Nephron progenitor cell (in vitro differentiated cells): ENCODE measurements at regions not wholly inside any gene's neighbourhood (a gene's known extent, or its start where the extent isn't known, plus 50 kb on each side); places are given as distances from the start of the nearest gene placed in this dataset.
A peak's percentile ranks its signal among the peaks of the same experiment; 100 is the strongest.

Experiments used
- DNase-seq: peaks from one replicate; pipeline ENCODE4 v3.0.0; 2021
- H3K27ac Mint-ChIP-seq: 2 replicates; pipeline ENCODE4 v1.8.0; 2021; ENCODE audit warnings: mild to moderate bottlenecking, moderate library complexity, mixed read lengths
- H3K27me3 Mint-ChIP-seq: 2 replicates; pipeline ENCODE4 v1.8.0; 2021; ENCODE audit warnings: mild to moderate bottlenecking, low read depth, mixed read lengths; ENCODE audit not compliant: poor library complexity
- H3K36me3 Mint-ChIP-seq: 2 replicates; pipeline ENCODE4 v1.8.0; 2021; ENCODE audit warnings: low read depth, mixed read lengths
- H3K4me1 Mint-ChIP-seq: 2 replicates; pipeline ENCODE4 v1.8.0; 2021; ENCODE audit warnings: mixed read lengths
- H3K4me3 Mint-ChIP-seq: 2 replicates; pipeline ENCODE4 v1.8.0; 2021; ENCODE audit warnings: mild to moderate bottlenecking, moderate library complexity, mixed read lengths
- H3K9me3 Mint-ChIP-seq: 2 replicates; pipeline ENCODE4 v1.8.0; 2021; ENCODE audit warnings: mild to moderate bottlenecking, moderate library complexity, mixed read lengths
- TF ChIP-seq, protein P1 (sequence below): fragments of 200-600 bp; sonication (generic); IDR thresholded peaks from 2 replicates; pipeline ENCODE4 v1.5.0; 2021; ENCODE audit warnings: antibody characterized with exemption

DNA sequence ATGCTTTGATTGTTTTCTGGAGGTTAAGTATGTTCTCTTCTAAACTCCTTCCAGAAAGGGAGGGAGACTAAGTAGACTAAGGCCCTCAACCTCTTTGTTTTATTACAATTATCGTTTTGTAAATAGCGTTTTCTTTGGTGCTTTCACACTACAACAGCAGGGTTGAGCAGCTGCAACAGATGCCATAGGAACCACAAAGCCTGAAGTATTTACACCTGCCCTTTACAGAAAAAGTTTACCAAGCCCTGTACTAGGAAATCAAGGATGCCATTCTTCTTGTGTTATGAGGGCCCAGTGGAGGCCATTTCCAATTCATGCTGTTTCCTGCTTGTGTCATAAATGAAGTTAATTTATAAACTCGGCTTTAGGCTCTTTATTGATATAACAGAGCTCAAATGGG lies 914.8 kb downstream of the DCDC2C start:
- H3K27ac Mint-ChIP-seq: no peak overlapping the region
- no peaks in the 10 kb centered on the region for H3K36me3 Mint-ChIP-seq
- TF ChIP-seq, protein P1, sequence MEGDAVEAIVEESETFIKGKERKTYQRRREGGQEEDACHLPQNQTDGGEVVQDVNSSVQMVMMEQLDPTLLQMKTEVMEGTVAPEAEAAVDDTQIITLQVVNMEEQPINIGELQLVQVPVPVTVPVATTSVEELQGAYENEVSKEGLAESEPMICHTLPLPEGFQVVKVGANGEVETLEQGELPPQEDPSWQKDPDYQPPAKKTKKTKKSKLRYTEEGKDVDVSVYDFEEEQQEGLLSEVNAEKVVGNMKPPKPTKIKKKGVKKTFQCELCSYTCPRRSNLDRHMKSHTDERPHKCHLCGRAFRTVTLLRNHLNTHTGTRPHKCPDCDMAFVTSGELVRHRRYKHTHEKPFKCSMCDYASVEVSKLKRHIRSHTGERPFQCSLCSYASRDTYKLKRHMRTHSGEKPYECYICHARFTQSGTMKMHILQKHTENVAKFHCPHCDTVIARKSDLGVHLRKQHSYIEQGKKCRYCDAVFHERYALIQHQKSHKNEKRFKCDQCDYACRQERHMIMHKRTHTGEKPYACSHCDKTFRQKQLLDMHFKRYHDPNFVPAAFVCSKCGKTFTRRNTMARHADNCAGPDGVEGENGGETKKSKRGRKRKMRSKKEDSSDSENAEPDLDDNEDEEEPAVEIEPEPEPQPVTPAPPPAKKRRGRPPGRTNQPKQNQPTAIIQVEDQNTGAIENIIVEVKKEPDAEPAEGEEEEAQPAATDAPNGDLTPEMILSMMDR: no peak
- no peaks in the 10 kb centered on the region for H3K4me1 Mint-ChIP-seq
- H3K4me3 Mint-ChIP-seq: no peak overlapping the region
- no peaks in the 10 kb centered on the region for H3K27me3 Mint-ChIP-seq
- DNase-seq: no peak
- no peaks in the 10 kb centered on the region for H3K9me3 Mint-ChIP-seq

DNA sequence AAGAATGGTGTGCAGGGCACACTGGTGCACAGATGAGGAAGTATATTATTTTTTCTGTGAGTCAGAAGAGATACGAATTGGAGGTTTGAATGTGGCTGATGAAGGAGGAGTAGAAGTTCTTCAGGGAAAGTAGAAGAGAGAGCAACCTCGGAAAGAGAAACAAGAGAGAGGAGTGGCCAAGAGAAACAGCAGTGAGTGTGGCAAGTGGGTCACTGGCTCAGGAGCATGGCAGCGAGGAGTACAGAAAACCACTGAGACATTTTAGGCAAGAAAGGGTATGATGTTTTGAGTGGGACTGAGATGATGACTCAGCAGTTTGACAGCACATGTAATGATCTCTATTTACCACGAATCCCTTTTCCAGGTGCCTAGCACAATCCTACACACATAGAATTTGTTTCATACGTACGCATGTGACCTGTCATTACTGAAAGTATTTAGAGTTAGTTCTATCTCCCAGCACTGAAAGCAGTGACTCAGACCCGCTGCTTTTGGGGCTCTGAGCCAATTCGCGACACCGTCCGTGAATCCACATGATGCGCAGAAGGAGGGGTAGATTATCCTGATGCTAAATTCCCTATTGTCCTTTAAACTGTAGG lies 915.4 kb downstream of the DCDC2C start:
- Mint-ChIP-seq H3K27me3 (no peaks in the 10 kb centered on the region), H3K36me3 (no peaks in the 10 kb centered on the region), H3K4me3 (no peak overlapping the region), H3K27ac (no peak overlapping the region), H3K9me3 (no peaks in the 10 kb centered on the region), H3K4me1 (no peaks in the 10 kb centered on the region)
- DNase-seq: no peak
- TF ChIP-seq, protein P1: no peak

DNA sequence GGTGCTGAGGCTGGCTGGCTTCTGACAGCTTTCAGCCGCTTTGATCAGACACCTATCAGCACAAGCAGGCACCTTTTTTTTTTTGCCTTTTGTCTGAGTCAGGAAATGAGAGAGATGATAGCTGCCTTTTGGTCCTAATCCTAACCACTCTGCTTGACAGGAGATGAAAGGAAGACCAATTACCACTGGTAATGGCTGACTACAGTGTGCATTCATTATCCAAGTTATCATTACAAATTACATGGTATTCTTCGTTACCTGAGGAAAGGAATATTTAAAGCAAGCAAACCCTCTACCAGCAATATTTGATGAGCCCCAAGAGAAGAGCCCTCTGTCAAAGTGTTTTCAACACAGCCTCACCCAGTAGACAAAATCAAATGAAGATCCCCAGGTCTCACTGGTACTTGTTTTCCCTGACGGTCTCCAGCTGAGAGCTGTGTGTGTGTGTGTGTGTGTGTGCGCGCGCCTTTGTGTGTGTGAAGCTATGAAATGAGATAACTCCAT lies 925.7 kb downstream of the DCDC2C start:
- Mint-ChIP-seq H3K36me3 (peaks cover 4% of the 10 kb centered on the region), H3K9me3 (peaks cover 3% of the 10 kb centered on the region), H3K27me3 (peaks cover 4% of the 10 kb centered on the region), H3K4me1 (peaks cover 17% of the 10 kb centered on the region), H3K27ac (no peak overlapping the region), H3K4me3 (no peak overlapping the region)
- TF ChIP-seq, protein P1: no peak
- no peak for DNase-seq

DNA sequence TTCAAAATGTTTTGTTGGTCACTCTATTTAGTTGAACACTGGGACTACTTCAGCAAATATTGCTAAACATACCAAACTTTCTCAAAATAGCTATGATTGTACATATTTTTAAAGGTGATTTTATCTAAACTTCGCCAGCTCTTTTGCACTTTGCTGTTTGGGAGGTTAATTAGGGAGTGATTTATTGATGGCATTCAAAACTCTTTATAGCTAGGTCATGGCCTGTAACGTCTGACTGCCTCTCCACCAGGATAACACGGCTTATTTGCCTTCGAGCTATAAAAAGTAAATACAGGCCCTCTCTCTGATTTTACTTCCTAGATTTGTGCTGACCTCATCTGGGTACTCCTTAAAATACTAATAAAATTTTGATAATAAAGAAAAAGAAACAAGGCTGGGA lies 931.9 kb downstream of the DCDC2C start:
- Mint-ChIP-seq H3K4me1 (peaks cover 25% of the 10 kb centered on the region), H3K27ac (no peak overlapping the region), H3K27me3 (no peaks in the 10 kb centered on the region), H3K9me3 (peaks cover 3% of the 10 kb centered on the region), H3K36me3 (peaks cover 4% of the 10 kb centered on the region), H3K4me3 (peak overlapping the region; percentile 9)
- no peak for DNase-seq
- TF ChIP-seq, protein P1: no peak

DNA sequence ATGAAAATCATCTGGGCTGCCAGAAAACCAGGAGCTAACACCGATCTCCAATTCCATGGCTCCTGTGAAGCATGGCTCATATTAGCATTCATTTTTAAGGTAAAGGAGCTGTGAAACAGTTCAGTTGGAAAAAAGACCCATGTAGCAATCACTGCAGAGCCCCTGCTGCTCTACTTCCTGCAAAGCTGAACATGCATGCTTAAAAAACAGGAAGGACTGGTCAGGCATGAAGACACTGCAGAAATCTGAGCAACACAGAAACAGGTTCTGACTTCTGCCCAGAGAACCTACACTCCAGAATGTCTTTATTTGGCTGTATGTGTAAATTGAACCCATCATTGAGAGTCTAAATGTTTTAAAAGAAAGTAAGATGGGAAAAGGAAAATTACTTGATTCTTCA lies 950.6 kb downstream of the DCDC2C start:
- peaks cover 28% of the 10 kb centered on the region for H3K4me1 Mint-ChIP-seq
- peak overlapping the region; percentile 53 for H3K27ac Mint-ChIP-seq
- H3K36me3 Mint-ChIP-seq: no peaks in the 10 kb centered on the region
- peaks cover 3% of the 10 kb centered on the region for H3K9me3 Mint-ChIP-seq
- DNase-seq: no peak
- TF ChIP-seq, protein P1: no peak
- H3K27me3 Mint-ChIP-seq: peaks cover 3% of the 10 kb centered on the region
- H3K4me3 Mint-ChIP-seq: no peak overlapping the region

DNA sequence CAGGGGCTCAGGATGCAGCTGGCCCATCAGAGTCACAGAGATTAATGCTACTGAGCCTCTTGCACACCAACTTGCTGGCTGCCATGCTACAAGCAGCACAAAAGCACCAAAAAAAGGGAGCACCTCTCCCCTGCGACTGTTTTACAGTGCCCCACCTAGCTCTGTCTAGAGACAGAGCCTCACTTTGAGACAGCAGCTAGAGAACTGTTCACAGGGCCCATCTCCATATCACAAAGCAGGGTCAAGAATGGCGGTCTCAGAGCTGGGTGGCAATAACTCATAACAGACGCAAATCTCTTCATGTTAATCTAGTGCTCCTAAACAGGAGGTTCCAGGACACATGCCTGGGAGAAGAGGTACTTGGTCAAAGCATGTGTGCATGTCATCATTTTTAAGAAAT lies 953.0 kb downstream of the DCDC2C start:
- peaks cover 3% of the 10 kb centered on the region for H3K27me3 Mint-ChIP-seq
- H3K27ac Mint-ChIP-seq: no peak overlapping the region
- no peak for DNase-seq
- TF ChIP-seq, protein P1: no peak
- no peaks in the 10 kb centered on the region for H3K36me3 Mint-ChIP-seq
- H3K4me1 Mint-ChIP-seq: peaks cover 28% of the 10 kb centered on the region
- no peak overlapping the region for H3K4me3 Mint-ChIP-seq
- H3K9me3 Mint-ChIP-seq: no peaks in the 10 kb centered on the region
